ENCODE measurements at regions not wholly inside any gene's neighbourhood (a gene's known extent, or its start where the extent isn't known, plus 50 kb on each side); places are given as distances from the start of the nearest gene placed in this dataset.

DNA sequence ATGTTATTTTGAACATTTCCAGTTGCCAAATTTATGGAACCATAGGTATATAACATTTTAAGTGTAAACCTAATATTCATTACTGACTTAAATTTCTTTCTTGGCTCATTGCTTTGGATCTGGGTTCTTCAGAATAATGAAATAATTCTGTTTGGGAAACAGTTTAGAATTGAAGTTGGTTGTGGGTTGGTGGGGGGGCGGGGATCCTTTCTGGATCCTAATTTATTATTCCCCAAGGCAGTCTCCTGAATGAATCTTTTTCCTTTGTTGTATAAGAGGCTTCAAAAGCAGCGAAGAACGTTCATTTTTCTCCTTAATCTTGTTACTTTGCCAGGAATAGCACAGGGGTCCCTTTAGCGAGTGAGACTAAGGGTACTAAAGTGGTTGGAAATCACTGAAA, 325.5 kb downstream of the FOXG1 start:
- Mint-ChIP-seq H3K36me3 (ENCODE audit: insufficient read depth, unreplicated experiment) (peaks cover 7% of the 10 kb centered on the region), H3K4me3 (ENCODE audit: unreplicated experiment) (no peak overlapping the region), H3K27me3 (ENCODE audit: insufficient read depth, unreplicated experiment) (peaks cover 83% of the 10 kb centered on the region), H3K9me3 (ENCODE audit: unreplicated experiment) (peaks cover 5% of the 10 kb centered on the region), H3K4me1 (ENCODE audit: insufficient read depth, unreplicated experiment) (no peaks in the 10 kb centered on the region), H3K27ac (ENCODE audit: low read depth, unreplicated experiment) (no peak overlapping the region)
- ChIA-PET POLR2A (no interaction called here), CTCF (interaction anchor here (0.6 to 0.8 kb wide), 2 partner anchors 199 to 405 kb away, joined by 3 read pairs; no protein-coding TSS in a partner anchor)
- intact Hi-C loops (cut with micrococcal nuclease), result no loop called here
- DNase-seq (ENCODE audit: unreplicated experiment), result no peak
- TF ChIP-seq, protein P1, sequence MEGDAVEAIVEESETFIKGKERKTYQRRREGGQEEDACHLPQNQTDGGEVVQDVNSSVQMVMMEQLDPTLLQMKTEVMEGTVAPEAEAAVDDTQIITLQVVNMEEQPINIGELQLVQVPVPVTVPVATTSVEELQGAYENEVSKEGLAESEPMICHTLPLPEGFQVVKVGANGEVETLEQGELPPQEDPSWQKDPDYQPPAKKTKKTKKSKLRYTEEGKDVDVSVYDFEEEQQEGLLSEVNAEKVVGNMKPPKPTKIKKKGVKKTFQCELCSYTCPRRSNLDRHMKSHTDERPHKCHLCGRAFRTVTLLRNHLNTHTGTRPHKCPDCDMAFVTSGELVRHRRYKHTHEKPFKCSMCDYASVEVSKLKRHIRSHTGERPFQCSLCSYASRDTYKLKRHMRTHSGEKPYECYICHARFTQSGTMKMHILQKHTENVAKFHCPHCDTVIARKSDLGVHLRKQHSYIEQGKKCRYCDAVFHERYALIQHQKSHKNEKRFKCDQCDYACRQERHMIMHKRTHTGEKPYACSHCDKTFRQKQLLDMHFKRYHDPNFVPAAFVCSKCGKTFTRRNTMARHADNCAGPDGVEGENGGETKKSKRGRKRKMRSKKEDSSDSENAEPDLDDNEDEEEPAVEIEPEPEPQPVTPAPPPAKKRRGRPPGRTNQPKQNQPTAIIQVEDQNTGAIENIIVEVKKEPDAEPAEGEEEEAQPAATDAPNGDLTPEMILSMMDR (IDR thresholded peaks at IDR 0.05; ENCODE audit: unreplicated experiment), result no peak
- no TSS peak for BruUV-seq (replicated peaks)

DNA sequence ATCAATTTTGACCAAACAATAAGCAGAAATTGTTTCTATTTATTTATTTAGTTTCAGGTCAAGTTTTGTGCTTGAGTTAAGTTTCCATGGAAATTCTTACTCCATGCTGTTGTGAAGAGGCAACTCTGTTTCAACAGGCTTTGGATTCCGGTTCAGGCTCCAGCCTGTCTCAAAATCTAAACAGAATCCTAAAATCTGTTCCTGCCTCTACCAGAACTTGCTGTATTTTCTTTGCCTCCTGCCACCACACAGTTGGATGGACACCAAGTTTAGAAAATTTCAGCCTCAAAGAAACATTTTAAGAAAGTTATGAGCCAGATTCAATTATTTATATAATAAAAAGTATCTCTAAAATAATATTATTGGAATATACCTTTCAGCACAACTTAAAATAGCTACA, 330.9 kb downstream of the FOXG1 start:
- peaks cover 100% of the 10 kb centered on the region for H3K27me3 Mint-ChIP-seq (ENCODE audit: insufficient read depth, unreplicated experiment)
- peaks cover 7% of the 10 kb centered on the region for H3K36me3 Mint-ChIP-seq (ENCODE audit: insufficient read depth, unreplicated experiment)
- H3K4me3 Mint-ChIP-seq (ENCODE audit: unreplicated experiment), result no peak overlapping the region
- POLR2A ChIA-PET, result no interaction called here
- no peak for DNase-seq (ENCODE audit: unreplicated experiment)
- CTCF ChIA-PET, result no interaction called here
- TF ChIP-seq, protein P1 (IDR thresholded peaks at IDR 0.05; ENCODE audit: unreplicated experiment), result no peak
- H3K9me3 Mint-ChIP-seq (ENCODE audit: unreplicated experiment), result no peaks in the 10 kb centered on the region
- H3K4me1 Mint-ChIP-seq (ENCODE audit: insufficient read depth, unreplicated experiment), result no peaks in the 10 kb centered on the region
- intact Hi-C loops (cut with micrococcal nuclease), result no loop called here
- BruUV-seq (replicated peaks), result no TSS peak
- no peak overlapping the region for H3K27ac Mint-ChIP-seq (ENCODE audit: low read depth, unreplicated experiment)

DNA sequence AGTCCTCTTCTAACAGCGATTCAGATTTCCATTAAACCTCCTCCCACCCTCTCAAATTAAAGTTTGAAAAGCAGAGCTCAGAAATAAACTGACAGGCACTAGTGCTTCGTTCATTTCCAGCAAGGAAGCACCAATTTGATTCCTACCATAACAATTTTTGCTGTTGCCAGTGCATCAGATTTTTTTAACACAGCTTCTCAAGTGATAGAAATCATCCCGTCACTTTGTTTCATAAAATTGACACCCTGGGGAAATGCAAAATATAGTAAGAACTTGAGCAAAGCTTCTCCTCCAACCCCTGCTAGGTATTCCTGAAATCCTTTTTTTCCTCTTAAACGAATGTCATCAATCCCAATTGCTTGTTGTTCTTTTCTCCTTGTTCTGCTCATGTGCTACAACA, 332.1 kb downstream of the FOXG1 start:
- no peak overlapping the region for H3K27ac Mint-ChIP-seq (ENCODE audit: low read depth, unreplicated experiment)
- no peaks in the 10 kb centered on the region for H3K9me3 Mint-ChIP-seq (ENCODE audit: unreplicated experiment)
- H3K27me3 Mint-ChIP-seq (ENCODE audit: insufficient read depth, unreplicated experiment), result peaks cover 100% of the 10 kb centered on the region
- no peaks in the 10 kb centered on the region for H3K4me1 Mint-ChIP-seq (ENCODE audit: insufficient read depth, unreplicated experiment)
- POLR2A ChIA-PET, result no interaction called here
- H3K4me3 Mint-ChIP-seq (ENCODE audit: unreplicated experiment), result no peak overlapping the region
- H3K36me3 Mint-ChIP-seq (ENCODE audit: insufficient read depth, unreplicated experiment), result peaks cover 7% of the 10 kb centered on the region
- TF ChIP-seq, protein P1 (IDR thresholded peaks at IDR 0.05; ENCODE audit: unreplicated experiment), result no peak
- DNase-seq (ENCODE audit: unreplicated experiment), result no peak
- intact Hi-C loops (cut with micrococcal nuclease), result no loop called here
- no TSS peak for BruUV-seq (replicated peaks)
- CTCF ChIA-PET, result interaction anchor here (0.7 kb wide), 1 partner anchor 126 kb away, joined by 3 read pairs; no protein-coding TSS in a partner anchor

DNA sequence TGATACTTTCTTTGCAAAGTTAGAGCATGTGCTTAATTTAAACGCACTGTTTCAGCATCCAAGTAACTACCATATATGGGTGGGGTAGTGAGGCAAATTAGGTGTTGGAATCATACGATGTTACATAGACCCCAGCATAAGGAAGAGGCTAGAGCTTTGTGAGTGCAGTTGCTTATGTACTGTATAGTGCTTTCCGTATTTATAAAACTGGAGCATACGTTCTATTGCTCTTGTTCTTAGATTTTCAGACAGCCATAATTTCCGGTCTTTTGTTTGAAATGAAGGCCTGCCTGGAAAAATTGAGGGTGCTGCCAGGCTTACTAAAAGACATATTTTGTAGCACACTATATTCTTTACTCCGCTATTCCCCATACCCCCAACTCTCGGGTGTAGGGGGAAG, 335.7 kb downstream of the FOXG1 start:
- Mint-ChIP-seq H3K9me3 (ENCODE audit: unreplicated experiment) (no peaks in the 10 kb centered on the region), H3K36me3 (ENCODE audit: insufficient read depth, unreplicated experiment) (no peaks in the 10 kb centered on the region), H3K27me3 (ENCODE audit: insufficient read depth, unreplicated experiment) (peaks cover 96% of the 10 kb centered on the region), H3K27ac (ENCODE audit: low read depth, unreplicated experiment) (no peak overlapping the region), H3K4me3 (ENCODE audit: unreplicated experiment) (no peak overlapping the region), H3K4me1 (ENCODE audit: insufficient read depth, unreplicated experiment) (no peaks in the 10 kb centered on the region)
- BruUV-seq (replicated peaks), result no TSS peak
- intact Hi-C loops (cut with micrococcal nuclease), result no loop called here
- TF ChIP-seq, protein P1 (IDR thresholded peaks at IDR 0.05; ENCODE audit: unreplicated experiment), result no peak
- ChIA-PET CTCF (no interaction called here), POLR2A (no interaction called here)
- no peak for DNase-seq (ENCODE audit: unreplicated experiment)
